ENCODE measurements at regions not wholly inside any gene's neighbourhood (a gene's known extent, or its start where the extent isn't known, plus 50 kb on each side); places are given as distances from the start of the nearest gene placed in this dataset.
"Not testable (repeated sequence)": the region's sequence is repeated elsewhere in the genome, so short reads cannot be mapped to it uniquely, and the experiment has no call there.

DNA sequence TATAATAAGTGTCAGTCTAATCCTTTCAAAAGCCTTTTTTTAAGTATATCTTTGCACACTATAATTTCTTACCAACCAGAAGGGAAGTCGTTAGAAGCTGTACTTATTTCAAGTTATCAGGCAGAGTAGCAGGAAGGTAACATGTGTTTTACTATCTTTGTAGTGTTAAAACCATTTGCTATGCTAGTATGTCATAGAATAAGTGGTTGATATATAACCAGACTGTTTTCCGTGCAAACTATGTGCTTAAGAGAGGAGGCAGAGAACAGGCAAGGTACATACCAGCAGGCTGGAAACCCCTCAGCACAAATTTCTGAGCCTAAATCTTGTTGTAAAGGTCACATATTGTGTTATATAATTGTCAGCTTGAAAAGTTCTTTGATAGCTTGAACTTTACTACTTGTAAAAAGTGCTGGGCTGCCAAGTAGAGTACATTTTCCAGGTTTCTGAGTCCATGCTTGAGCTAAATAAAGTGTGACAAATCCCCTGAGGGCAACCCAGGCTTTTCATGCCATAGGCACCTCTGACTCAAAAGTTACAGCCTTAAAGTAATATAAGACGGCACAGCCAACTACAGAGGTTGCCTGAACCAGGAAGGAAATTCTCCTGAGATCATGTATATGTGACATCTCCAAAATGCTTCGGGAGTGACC is 1297.4 kb downstream of the PCDH9 start:
- TF ChIP-seq, protein P1, sequence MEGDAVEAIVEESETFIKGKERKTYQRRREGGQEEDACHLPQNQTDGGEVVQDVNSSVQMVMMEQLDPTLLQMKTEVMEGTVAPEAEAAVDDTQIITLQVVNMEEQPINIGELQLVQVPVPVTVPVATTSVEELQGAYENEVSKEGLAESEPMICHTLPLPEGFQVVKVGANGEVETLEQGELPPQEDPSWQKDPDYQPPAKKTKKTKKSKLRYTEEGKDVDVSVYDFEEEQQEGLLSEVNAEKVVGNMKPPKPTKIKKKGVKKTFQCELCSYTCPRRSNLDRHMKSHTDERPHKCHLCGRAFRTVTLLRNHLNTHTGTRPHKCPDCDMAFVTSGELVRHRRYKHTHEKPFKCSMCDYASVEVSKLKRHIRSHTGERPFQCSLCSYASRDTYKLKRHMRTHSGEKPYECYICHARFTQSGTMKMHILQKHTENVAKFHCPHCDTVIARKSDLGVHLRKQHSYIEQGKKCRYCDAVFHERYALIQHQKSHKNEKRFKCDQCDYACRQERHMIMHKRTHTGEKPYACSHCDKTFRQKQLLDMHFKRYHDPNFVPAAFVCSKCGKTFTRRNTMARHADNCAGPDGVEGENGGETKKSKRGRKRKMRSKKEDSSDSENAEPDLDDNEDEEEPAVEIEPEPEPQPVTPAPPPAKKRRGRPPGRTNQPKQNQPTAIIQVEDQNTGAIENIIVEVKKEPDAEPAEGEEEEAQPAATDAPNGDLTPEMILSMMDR (IDR thresholded peaks at IDR 0.05): no peak
- TF ChIP-seq POLR2AphosphoS5 (IDR thresholded peaks at IDR 0.05) (no peak), POLR2A (IDR thresholded peaks at IDR 0.05) (no peak)
- H3K4me3 ChIP-seq: no peak overlapping the region
- H3K36me3 ChIP-seq: no peaks in the 10 kb centered on the region
- intact Hi-C loops (cut with DNase I): no loop called here
- DNase-seq (ENCODE audit: low spot score): no peak
- H3K27me3 ChIP-seq (replicated peaks; ENCODE audit: insufficient read depth): no peaks in the 10 kb centered on the region
- no peak overlapping the region for H3K27ac ChIP-seq
- no peaks in the 10 kb centered on the region for H3K4me1 ChIP-seq (replicated peaks)
- no peaks in the 10 kb centered on the region for H3K9me3 ChIP-seq
- 62% methylated on average over 4 of the region's 4 CpGs for WGBS

DNA sequence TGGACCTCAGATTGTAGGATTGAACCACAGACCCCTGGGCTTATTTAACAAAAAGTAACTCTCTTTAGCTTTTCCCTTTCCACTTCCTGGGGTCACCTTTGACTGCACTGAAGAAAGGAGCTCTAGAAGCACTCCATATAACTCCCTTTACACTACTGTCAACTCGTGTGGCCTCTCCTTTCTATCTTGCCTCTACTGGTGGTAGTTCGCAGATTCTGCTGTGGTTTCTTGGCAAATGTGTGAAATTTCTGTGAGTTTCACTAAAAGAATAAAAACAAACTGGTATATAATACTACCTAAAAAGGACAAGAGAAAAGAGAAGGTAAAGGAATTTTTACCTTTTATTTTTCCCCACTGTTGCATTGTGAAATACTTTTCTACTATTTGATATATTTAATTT is 1298.1 kb downstream of the PCDH9 start:
- no peaks in the 10 kb centered on the region for H3K36me3 ChIP-seq
- no peak overlapping the region for H3K4me3 ChIP-seq
- no peaks in the 10 kb centered on the region for H3K4me1 ChIP-seq (replicated peaks)
- intact Hi-C loops (cut with DNase I): no loop called here
- no peaks in the 10 kb centered on the region for H3K27me3 ChIP-seq (replicated peaks; ENCODE audit: insufficient read depth)
- DNase-seq (ENCODE audit: low spot score): no peak
- no peaks in the 10 kb centered on the region for H3K9me3 ChIP-seq
- 82% methylated on average over 2 of the region's 2 CpGs for WGBS
- TF ChIP-seq POLR2A (IDR thresholded peaks at IDR 0.05) (no peak), POLR2AphosphoS5 (IDR thresholded peaks at IDR 0.05) (no peak)
- TF ChIP-seq, protein P1 (IDR thresholded peaks at IDR 0.05): no peak
- H3K27ac ChIP-seq: no peak overlapping the region

DNA sequence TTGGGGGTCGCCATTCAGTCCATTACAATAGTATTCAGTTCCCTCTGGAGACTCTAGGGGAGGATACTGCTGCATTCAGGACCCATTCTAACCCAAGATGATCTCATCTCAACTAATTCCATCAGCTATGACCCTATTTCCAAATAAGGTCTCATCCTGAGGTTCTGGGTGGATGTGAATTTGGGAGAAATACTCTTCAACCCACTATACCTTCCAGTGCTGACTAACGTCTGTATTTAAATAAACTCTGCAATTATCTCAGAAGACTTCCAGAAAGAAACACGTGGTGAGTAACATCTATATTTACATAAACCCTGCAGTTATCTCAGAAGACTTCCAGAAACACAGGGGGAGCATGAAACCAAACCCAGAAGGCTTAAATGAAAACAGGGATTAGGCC is 1300.7 kb downstream of the PCDH9 start:
- no peaks in the 10 kb centered on the region for H3K9me3 ChIP-seq
- DNase-seq (ENCODE audit: low spot score): no peak
- WGBS: 70% methylated on average over 3 of the region's 3 CpGs
- no peaks in the 10 kb centered on the region for H3K4me1 ChIP-seq (replicated peaks)
- H3K36me3 ChIP-seq: no peaks in the 10 kb centered on the region
- intact Hi-C loops (cut with DNase I): loop anchor here (10.0 kb wide), 1 partner anchor 1295 kb away; no protein-coding TSS in a partner anchor
- H3K4me3 ChIP-seq: no peak overlapping the region
- no peaks in the 10 kb centered on the region for H3K27me3 ChIP-seq (replicated peaks; ENCODE audit: insufficient read depth)
- TF ChIP-seq, protein P1 (IDR thresholded peaks at IDR 0.05): no peak
- TF ChIP-seq POLR2AphosphoS5 (IDR thresholded peaks at IDR 0.05): no peak
- TF ChIP-seq POLR2A (IDR thresholded peaks at IDR 0.05): no peak
- H3K27ac ChIP-seq: no peak overlapping the region

DNA sequence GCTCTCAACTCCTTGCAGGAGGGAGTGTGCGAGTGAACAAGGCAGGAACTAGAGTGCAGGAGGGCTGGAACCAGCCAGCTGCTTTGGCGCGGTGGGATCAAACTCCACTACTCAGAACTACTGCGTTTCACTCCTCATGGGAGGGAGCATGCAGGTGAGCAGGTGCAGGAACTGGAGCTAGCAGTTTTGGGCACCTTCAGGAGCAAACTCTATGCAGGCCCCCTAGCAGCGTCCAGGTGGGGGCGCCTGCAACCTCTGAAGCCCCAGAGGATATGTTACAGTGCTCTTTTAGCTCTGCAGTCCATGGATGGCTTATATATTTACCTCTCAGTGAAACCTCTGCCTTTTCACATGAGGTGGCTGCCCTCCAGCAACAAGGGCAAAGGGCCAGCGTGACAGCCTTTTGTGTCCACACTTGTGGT is 1303.4 kb downstream of the PCDH9 start:
- DNase-seq (ENCODE audit: low spot score): peak; percentile 5
- H3K27ac ChIP-seq: no peak overlapping the region
- no peaks in the 10 kb centered on the region for H3K4me1 ChIP-seq (replicated peaks)
- H3K9me3 ChIP-seq: no peaks in the 10 kb centered on the region
- H3K36me3 ChIP-seq: no peaks in the 10 kb centered on the region
- no peak for TF ChIP-seq POLR2AphosphoS5 (IDR thresholded peaks at IDR 0.05)
- TF ChIP-seq, protein P1 (IDR thresholded peaks at IDR 0.05): peak in 1 of 4 experiments; percentile 11
- no peak for TF ChIP-seq POLR2A (IDR thresholded peaks at IDR 0.05)
- no peaks in the 10 kb centered on the region for H3K27me3 ChIP-seq (replicated peaks; ENCODE audit: insufficient read depth)
- H3K4me3 ChIP-seq: no peak overlapping the region
- 22% methylated on average over 7 of the region's 7 CpGs for WGBS
- intact Hi-C loops (cut with DNase I): loop anchor here (10.0 kb wide), 1 partner anchor 1298 kb away; no protein-coding TSS in a partner anchor

DNA sequence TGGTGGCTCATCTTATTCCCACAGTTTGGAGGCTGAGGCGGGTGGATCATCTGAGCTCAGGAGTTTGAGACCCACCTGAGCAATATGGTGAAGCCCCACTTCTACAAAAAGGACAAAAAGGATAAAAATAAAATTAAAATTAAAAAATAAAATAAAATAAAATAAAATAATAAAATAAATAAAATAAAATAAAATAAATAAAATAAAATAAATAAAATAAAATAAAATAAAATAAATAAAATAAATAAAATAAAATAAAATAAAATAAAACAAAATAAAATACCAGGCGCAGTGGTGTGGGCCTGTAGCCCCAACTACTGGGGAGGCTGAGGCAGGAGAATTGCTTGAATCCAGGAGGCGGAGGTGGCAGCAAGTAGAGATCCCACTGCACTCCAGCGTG is 1307.3 kb downstream of the PCDH9 start:
- DNase-seq (ENCODE audit: low spot score); H3K36me3 ChIP-seq; H3K4me3 ChIP-seq; H3K4me1 ChIP-seq (replicated peaks); H3K27ac ChIP-seq; H3K27me3 ChIP-seq (replicated peaks; ENCODE audit: insufficient read depth); H3K9me3 ChIP-seq: not testable (repeated sequence)
- WGBS: 82% methylated on average over 4 of the region's 4 CpGs
- intact Hi-C loops (cut with DNase I): loop anchor here (10.0 kb wide), 1 partner anchor 1302 kb away; no protein-coding TSS in a partner anchor

Data from prostate gland (tissue), 2 donors.